ENCODE measurements at regions not wholly inside any gene's neighbourhood (a gene's known extent, or its start where the extent isn't known, plus 50 kb on each side); places are given as distances from the start of the nearest gene placed in this dataset.

DNA sequence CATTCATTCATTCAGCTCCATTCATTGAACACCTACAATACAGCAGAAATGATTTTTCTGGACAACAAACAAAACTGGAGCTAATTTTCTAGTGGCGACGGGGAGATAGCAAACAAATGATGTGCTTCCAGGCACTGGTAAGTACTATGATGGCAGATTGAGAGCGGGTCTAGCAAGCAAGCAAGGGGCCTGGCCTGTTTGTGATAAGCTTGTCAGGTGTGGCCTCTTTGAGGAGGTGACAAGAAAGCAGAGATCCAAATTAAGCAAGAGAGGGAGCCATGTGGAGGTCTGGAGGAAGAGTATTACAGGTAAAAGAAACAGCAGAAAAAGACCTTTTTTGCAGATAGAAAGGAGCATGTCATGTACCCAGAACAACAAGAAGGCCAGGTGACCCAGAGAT is 216.1 kb upstream of the CPHXL start:
- H3K27ac Mint-ChIP-seq = no peak overlapping the region
- H3K9me3 Mint-ChIP-seq = no peaks in the 10 kb centered on the region
- H3K36me3 Mint-ChIP-seq = no peaks in the 10 kb centered on the region
- TF ChIP-seq, protein P1, sequence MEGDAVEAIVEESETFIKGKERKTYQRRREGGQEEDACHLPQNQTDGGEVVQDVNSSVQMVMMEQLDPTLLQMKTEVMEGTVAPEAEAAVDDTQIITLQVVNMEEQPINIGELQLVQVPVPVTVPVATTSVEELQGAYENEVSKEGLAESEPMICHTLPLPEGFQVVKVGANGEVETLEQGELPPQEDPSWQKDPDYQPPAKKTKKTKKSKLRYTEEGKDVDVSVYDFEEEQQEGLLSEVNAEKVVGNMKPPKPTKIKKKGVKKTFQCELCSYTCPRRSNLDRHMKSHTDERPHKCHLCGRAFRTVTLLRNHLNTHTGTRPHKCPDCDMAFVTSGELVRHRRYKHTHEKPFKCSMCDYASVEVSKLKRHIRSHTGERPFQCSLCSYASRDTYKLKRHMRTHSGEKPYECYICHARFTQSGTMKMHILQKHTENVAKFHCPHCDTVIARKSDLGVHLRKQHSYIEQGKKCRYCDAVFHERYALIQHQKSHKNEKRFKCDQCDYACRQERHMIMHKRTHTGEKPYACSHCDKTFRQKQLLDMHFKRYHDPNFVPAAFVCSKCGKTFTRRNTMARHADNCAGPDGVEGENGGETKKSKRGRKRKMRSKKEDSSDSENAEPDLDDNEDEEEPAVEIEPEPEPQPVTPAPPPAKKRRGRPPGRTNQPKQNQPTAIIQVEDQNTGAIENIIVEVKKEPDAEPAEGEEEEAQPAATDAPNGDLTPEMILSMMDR (IDR thresholded peaks at IDR 0.05; ENCODE audit: unreplicated experiment) = no peak
- H3K4me1 Mint-ChIP-seq = no peaks in the 10 kb centered on the region
- no peak overlapping the region for H3K4me3 Mint-ChIP-seq
- peaks cover 2% of the 10 kb centered on the region for H3K27me3 Mint-ChIP-seq (ENCODE audit: low read depth)
- no peak for DNase-seq (ENCODE audit: low spot score in 2 of 2, unreplicated experiment in 2 of 2)

DNA sequence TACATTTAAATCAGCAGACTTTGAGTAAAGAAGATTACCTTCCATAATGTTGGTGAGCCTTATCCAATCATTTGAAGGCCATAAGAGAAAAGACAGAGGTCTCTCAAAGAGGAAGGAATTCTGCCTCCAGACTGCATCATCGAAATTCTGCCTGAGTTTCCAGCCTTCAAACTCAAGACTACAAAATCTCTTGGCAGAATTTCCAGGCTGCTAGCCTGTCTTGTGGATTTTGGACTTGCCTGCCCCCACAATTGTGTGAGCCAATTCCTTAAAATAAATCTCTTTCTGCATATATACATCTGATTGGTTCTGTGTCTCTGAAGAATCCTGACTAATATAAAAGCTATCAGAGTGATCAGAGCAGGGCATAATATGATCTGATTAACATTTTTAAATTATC is 216.6 kb upstream of the CPHXL start:
- Mint-ChIP-seq H3K36me3 (no peaks in the 10 kb centered on the region), H3K9me3 (no peaks in the 10 kb centered on the region), H3K27me3 (ENCODE audit: low read depth) (peaks cover 7% of the 10 kb centered on the region), H3K4me1 (no peaks in the 10 kb centered on the region), H3K4me3 (no peak overlapping the region), H3K27ac (no peak overlapping the region)
- no peak for DNase-seq (ENCODE audit: low spot score in 2 of 2, unreplicated experiment in 2 of 2)
- TF ChIP-seq, protein P1 (IDR thresholded peaks at IDR 0.05; ENCODE audit: unreplicated experiment) = no peak

DNA sequence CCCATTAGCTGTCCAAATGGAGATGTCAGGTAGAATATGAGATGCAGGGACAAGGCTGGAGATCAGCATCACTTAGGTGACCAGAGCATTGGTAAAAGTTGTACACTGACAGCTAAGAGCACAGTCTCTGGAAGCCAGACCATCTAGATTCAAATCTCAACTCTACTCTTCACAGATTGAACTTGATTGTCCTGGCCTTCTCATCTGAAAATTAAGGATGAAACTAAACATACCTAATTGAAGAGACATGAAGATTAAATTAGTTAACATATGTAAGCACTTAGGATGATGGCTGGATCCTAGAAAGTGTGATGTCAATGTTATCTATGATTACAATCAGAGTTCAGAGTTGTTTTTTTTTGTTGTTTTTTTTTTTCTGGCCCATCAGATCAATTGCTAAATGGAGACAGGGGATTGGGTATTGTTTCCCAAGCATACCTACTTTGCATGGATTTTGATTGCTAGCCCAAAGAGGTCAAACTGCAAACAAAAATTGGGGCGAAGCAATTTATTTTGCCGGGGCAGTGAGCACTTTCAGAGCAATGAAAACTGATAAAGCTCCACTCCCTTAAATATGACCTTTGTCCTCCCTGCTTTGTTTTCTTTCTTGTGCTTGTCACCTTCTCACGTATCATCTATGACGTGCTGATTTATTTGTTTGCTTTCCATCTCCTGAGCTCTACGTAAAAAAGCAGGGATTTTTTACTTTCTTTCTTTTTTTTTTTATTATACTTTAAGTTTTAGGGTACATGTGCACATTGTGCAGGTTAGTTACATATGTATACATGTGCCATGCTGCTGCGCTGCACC is 217.6 kb upstream of the CPHXL start:
- TF ChIP-seq, protein P1 (IDR thresholded peaks at IDR 0.05; ENCODE audit: unreplicated experiment) = no peak
- DNase-seq (ENCODE audit: low spot score in 2 of 2, unreplicated experiment in 2 of 2) = no peak

DNA sequence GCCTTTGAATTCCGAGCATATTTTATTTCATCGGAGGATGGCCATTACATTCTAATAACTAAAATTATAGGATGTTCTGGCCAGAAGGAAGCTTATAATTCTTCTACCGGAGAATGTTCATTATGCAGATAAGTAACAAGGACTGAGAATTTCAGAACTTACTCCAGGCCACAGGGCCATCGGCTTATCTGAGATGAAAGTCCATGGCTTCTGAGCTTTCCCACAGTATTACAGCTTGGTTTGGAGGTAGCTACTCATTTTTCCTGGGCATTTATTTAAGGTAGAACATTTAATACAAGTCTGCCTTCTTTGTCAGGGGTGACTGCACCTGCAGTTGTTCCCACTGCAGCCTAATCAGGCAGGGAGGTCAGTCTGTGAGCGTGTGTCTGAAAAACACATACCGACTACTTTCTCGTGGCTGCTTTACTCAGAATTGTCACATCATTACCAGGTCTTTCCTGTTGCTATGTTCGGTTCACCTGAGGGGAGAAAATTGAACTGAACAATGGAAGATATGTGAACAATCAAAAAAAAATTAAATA is 219.7 kb upstream of the CPHXL start:
- H3K27me3 Mint-ChIP-seq (ENCODE audit: low read depth) = peaks cover 14% of the 10 kb centered on the region
- TF ChIP-seq, protein P1 (IDR thresholded peaks at IDR 0.05; ENCODE audit: unreplicated experiment) = no peak

More for the DNA sequence above, 217.6 kb upstream of the CPHXL start:
- peaks cover 13% of the 10 kb centered on the region for H3K27me3 Mint-ChIP-seq (ENCODE audit: low read depth)
- no peak overlapping the region for H3K27ac Mint-ChIP-seq
- no peaks in the 10 kb centered on the region for H3K4me1 Mint-ChIP-seq
- H3K4me3 Mint-ChIP-seq = no peak overlapping the region
- H3K36me3 Mint-ChIP-seq = no peaks in the 10 kb centered on the region
- no peaks in the 10 kb centered on the region for H3K9me3 Mint-ChIP-seq

DNA sequence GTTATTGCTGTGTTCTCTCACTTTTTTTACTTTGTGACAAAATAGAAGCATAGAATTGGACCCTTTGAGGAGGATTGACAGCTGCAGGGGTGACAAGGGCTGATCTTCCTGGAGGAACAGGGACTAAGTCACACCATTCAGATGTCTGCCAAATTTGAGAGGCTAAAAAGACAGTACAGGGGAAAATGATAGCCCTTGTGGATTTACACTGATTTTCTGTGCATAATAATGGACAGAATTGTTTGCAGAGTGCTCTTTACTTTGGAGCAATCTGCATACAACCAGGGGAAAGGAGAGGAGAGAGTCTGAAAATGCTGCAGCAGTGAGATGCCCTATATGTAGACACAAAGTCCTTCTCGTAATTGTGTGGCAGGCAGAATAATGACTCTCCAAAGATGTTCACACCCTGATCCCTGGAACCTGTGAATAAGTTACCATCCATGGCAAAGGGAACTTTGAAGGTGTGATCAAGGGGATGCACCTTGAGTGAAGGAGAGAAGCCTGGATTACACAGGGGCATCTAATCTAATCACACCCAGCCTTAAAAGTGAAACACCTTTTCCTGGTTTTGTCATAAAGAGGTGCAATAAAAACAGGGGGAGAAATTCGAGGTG is 221.4 kb upstream of the CPHXL start:
- H3K27ac Mint-ChIP-seq = no peak overlapping the region
- TF ChIP-seq, protein P1 (IDR thresholded peaks at IDR 0.05; ENCODE audit: unreplicated experiment) = no peak
- H3K36me3 Mint-ChIP-seq = no peaks in the 10 kb centered on the region
- peaks cover 16% of the 10 kb centered on the region for H3K27me3 Mint-ChIP-seq (ENCODE audit: low read depth)
- H3K4me3 Mint-ChIP-seq = no peak overlapping the region
- H3K4me1 Mint-ChIP-seq = no peaks in the 10 kb centered on the region
- DNase-seq (ENCODE audit: low spot score in 2 of 2, unreplicated experiment in 2 of 2) = no peak
- H3K9me3 Mint-ChIP-seq = peaks cover 3% of the 10 kb centered on the region

More for the DNA sequence above, 219.7 kb upstream of the CPHXL start:
- H3K36me3 Mint-ChIP-seq = no peaks in the 10 kb centered on the region
- no peak overlapping the region for H3K4me3 Mint-ChIP-seq
- DNase-seq (ENCODE audit: low spot score in 2 of 2, unreplicated experiment in 2 of 2) = no peak
- H3K9me3 Mint-ChIP-seq = peaks cover under 1% of the 10 kb centered on the region
- H3K27ac Mint-ChIP-seq = no peak overlapping the region
- H3K4me1 Mint-ChIP-seq = no peaks in the 10 kb centered on the region

Data from mesothelial cell of epicardium (in vitro differentiated cells).